GDM1 (cell line): ENCODE measurements at regions not wholly inside any gene's neighbourhood (a gene's known extent, or its start where the extent isn't known, plus 50 kb on each side); places are given as distances from the start of the nearest gene placed in this dataset.

Experiments
- DNase-seq: peaks from one replicate; lab custom pipeline; 2025; lab: John Stamatoyannopoulos, UW

DNA sequence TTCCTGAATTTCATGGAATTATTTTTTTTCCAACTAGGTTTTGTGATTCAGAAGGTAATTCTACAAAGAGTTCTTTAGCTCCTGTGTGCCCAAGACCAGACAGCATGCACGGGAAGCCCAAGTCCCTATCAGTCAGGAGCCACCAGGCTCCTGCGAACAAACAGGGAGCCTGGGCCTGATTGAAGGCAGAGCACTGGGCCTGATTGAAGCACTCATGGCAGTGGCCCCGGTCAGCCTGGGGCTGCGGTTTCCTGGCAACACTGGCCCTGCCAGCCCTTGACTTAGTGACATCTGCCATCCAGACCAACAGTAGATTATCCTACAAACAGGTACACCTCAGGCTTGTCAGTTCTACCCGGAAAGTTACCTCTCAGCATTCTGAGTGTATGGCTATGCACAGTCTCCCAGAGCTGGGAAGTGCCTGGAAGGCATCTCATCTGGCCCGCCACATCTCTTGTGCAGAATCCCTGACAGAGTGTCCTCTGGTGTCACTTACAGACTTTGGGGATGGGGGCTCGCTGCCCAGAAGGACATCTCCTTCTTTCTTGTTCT lies 133.8 kb downstream of the VEGFA start:
- no peak for DNase-seq

DNA sequence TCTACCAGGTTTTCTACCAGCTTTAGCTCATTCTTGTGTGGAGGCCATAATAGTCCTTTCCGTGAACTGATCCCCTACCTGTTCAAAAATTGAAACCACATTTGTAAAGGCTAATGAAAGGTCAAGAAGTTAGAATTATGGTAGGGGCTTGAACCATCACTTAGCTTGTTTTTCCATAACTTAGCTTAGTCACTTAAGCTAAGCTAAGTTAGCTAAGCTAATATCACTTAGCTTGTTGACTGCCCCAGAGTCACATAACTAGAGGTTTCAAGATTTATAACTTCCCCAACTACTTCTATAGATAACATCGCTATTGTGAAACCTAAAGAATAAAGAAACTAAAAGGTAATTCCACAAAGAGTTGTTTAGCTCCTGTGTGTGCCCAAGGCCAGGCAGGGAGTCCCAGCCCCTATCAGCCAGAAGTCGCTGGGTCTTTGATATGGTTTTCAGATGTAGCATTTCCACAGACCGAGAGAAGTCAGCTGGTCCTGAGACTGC lies 131.8 kb downstream of the VEGFA start:
- no peak for DNase-seq

DNA sequence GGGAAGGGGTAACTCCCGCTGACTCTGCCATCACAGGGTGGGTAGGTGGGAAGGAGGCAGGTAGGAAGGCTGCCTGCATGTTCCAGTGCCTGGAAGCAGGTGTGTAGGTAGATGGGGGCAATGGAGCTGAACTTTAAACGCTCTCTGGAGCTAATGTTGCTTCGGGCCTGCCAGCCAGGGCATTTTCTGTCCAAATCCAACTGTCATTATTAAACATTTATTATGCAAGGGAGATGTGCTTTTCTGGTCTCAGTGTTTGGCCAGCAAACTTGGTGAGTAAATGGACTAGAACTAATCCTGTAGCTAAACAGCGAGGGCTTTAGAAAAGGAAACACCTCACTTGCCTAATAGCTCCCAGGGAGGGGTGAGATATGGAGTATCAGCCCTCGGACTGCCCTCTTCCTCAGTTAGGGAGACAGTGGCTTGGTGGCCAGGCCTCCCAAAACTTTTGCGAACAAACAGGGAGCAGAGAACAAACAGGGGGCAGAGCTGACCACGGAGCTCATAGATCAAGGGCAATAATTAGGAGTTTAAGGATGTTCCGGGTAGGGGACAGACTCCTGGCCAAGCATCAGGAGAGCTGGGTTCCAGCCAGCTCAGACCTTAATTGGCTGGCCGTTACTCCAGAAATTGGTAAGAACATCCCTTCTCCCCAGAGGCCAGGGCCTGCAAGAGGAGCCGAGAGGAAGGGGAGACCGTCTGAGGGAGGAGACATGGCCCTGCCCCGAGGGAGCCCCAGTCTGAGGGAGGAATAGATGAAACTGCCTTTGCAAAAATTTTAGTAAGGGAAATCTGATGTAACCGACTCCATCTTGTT lies 131.1 kb downstream of the VEGFA start:
- no peak for DNase-seq

DNA sequence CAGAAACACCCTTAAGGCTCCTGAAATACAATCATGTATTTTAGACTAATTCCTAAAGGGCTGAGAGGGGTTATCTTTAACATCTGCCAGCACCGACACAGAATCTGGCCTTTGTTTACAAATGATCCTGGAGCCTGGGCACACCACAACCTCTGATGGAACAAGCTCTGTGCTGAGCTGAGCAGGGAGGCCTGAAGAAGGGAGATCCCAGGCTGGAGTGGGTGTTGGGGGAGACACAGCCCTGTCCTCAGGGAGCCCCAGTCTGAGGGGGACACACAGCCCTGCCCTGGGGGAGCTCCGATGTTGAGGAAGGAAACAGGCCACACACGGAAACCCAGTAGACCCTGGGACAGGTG lies 130.5 kb downstream of the VEGFA start:
- DNase-seq: no peak

DNA sequence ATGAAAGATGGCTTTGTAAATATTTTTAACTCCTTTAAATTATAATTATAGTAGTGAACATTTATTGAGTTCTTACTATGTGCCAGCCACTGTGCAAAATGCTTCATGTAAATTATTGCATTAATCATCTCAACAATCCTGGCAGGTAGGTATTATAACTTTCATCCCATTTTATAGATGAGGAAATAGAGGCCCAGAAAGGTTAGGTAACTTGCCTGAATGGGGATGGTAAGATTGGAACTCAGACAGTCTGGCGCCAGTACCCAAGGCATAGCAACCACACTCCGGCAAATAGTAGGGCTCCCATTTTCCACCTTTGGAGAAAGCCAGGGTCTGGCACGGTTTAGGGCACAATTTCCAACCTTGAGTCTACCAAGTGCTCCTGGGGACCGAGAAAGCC lies 129.8 kb downstream of the VEGFA start:
- DNase-seq: no peak

DNA sequence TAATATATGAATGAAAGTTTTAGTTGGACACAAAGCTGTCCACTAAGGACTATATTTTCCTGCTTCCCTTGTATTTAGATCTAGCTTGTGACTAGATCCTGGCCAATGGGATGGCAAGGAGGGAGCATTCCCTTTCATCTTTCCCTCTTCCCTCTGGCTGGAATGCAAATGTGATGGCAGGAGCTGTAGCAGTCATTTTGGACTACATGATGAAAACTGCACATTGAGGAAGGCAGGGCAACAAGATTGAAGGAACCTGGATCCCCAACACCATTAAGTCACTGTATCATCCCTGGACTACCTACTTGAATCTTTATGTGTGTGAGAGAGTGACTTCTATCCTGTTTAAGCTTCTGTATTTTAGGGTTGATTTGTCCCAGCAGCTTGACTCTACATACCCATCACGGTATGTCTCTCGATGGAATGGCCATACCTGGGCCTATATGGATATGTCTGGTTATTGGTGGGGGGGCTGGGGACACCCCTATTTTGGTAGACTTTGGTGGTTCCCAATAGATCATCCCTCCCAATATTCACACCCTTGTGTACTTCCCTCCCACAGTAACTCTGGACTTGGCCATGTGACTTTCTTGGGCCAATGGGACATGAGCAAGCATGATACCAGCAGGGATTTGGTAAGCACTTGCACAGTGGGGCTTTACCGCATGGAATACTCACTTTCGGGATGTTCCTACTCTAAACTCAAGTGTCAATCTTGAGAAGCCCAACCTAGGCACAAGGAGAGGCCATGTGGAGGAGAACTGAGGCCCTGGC lies 128.5 kb downstream of the VEGFA start:
- no peak for DNase-seq

DNA sequence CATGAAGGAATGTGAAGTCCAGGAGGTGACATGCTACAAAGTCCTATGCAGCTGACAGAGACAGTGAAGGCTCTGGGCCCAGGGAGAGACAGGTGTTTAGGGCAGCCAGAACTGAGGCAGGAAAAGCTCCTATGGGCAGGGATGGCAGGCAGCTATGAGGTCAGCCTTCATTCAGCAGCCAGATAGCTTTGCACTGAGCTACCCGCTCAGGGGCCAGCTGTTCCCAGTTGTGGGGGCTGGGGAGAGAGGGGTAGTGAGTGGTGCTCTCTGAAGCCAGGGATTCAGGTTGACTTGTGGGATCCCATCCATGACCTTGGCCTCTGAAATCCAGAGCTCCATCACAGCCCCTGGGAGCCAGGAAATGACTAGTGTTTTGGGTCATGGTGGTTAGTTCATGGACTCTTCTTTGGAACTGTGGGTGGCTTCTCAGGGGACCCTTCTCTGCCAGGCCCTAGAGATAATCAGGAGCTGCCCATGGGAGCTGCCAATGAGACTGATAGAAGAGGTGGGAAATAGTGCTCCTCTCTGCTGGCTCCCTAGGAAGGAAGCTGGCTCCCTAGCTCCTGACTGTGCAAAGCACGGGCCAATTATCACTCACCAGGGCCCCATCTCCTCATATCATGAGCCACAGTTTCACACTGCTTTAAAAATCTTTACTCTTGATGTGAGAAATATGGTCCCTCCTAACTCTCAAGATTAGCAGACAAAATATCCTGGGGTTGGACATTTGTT lies 127.7 kb downstream of the VEGFA start:
- no peak for DNase-seq

DNA sequence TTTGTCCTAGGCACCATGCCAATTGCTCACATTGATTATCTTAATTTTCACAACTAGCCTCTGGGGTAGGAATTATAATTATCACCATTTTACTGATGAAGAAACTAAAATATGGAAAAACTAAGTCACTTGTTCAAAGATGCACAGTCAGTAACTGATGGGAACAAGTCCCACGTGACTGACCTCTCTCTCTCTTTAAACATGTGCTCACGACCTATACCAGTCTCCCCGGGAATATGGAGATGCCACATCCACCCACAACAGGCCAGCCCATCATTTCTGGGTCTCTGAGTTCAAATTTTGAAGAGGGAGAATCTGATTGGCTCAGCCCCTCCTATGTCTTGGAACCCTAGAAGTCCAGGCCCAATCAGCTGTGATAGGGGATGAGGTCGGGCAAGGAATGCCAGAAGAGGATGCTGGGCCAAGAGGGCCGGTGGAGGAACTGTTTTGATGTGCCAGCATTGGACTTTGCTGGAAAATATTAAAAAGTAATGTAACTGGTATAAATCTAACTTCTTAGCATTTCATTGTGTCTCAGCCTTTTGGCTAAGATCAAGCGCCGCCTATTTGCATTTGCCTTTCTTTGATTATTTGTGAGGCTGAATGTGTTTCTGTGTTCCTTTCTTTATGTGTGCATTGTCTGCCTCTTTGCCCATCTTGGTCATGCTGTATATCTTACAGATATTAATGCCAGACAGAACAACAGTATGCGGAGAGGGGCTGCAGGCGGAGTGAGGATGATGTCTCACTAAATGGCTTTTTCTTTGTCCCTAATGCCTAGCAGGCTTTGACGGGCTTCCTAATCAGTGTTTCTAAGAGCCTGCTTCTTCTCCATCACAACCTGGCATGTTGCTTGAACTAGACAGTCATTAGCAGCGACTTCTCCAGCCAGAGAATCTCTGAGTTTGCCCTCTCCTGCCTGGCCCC lies 126.6 kb downstream of the VEGFA start:
- no peak for DNase-seq

DNA sequence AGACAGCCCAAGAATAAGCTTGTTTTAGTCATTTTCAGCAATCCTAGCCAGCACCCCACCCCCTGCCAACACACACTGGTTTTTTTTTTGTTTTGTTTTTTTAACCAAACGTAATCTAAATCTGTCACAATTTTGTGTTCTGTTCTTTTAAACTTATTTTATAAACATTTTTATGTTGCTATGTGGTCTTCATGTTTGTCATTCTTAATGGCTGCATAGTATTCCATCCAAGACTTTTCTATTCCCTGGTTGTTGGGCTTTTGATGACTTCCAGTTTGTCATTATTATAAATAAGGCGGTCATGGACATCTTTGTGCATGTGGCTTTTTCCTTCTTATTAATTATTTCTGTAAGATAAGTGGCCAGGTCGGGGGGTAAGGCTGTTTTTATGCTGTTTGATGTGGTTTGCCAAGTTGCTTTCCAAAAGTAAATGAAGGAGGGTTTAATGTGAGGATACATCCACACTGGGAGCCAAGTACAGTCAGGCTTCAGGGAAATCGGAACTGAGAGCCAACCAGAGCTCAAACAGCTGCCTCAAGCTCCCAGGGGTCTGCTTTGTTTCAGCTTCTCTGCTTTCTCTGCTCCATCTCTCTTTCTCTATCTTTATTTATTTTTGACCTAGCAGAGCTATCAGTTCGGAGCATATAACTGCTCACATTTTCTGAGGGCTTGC lies 125.8 kb downstream of the VEGFA start:
- DNase-seq: no peak

DNA sequence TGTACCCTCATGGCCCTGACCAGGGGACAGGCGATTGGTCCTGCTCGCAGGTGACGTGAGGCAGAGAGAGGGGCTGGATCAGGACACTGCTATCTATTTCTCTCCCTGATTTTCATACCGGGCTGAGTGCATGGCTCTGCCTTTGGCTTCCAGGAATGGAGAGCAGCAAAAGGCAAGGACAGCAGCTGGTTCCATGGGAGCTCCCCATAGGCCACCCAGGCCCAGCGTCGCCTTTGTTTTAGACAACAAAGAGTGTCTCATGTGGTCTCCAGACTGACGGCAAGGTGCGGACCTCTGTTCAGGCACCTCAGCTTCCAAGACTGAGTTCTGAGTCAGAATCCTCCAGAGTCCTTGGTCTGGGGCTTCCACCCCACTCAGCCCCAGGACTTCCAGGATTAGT lies 123.1 kb downstream of the VEGFA start:
- no peak for DNase-seq

DNA sequence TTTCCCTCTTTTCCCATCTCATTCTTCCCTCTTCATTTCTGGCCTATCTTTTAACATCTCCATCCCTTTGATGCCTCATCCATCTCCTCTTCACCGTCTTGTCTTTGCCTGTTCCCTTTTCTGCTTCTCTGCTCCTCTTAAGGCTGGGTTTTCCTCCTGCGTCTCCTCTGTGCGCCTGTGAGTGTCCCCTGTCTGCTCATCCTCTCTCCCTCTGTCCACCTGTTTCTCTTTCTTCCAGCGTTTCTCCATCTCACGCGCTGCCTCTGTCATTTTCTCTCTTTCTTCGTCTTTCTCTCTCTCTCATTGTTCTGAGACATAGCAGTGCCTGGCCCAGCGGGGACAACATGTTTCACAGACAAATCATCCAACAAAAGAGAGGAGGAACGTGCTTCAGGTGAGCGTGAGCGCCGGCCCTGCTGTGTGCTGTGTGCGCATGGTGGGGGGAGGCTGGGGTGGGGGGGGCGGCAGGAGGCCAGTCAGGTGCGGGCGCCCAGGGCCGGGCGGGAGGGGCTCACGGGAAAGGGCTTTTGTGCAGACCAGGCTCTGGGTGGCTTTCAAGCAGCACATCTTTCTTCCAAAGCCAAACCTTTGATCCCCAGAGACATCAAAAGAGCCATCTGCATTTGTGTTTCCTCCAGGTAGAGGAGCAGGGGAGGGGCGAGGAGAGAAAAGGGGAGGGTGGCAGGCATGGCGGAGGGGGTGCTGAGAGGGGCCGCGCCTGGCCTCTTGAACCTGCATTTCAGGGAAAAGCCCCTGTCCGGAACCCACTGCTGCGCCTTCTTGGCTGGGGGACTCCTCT lies 121.3 kb downstream of the VEGFA start:
- no peak for DNase-seq

DNA sequence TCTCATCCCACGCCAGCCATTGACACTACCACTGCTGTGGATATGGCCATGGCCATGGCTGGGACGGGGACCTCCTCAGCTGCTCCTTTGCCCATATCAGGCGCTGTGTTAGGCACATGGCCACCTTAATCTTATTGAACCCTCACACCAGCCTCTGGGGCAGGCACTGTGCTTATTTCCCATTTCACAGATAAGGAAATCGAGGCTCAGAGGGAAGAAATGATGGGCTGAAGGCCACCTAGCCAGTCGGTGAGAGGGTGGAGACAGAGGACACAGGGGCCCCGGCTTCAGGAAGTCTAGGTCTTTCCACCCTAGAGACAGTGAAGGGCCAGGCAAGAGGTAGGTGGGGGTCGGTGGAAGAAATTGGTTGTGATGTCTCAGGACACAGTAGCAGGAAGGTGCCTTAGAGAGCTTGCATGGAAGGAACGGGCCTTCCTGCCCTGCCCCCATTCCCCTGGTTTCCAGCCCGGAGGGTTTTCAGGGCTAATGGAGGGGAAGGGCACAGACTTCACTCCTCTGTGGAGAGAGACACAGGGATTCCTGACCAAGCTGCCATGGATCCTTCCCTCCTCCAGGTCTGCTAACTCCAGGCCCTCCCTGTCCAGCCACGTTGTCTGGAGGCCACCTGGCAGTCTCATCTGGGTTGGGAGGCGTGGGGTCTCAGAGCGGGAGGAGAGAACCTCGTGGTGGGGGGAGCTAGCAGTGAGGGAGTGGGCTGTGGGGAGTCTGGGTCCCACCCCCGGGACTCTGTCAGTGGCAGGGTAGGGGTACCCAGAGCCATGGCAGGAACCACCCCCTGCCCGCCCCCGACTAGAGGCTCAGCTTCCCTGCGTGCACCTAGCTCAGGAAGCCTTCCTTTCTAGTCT lies 120.4 kb downstream of the VEGFA start:
- DNase-seq: no peak

DNA sequence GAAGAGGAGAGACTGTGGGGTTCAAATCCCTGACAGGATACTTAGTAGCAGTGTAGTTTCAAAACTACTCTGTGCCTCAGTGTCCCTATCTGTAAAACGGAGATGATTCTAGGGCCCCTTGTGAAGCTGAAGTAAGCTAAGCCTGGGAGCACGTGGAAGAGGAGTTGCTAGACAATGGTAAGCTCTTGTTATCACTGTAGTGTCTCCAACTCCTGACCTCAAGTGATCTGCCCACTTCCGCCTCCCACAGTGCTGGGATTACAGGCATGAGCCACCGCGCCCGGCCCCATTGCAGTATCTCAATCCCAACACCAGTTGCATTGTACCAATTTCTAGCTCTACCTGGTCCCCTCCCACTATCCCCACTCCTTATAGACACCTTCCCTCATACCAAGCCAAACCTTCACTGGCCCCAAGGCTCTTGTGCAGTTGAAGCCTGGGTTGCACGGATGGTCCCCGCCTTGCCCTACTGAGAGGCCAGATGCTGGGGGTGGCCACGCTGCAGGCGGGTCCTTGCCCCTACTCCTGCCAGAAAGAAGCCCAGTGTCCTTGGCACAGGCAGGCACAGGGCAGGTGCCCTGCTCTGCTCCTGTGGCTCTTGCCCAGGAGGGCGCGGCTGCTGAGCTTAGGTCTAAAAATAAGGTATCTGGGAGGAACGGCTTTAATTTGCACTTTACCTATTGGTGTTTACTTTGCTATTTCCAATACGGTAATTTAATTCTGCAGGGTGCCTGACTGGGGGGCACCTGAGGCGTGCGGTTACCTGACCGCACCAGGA lies 118.1 kb downstream of the VEGFA start:
- no peak for DNase-seq

DNA sequence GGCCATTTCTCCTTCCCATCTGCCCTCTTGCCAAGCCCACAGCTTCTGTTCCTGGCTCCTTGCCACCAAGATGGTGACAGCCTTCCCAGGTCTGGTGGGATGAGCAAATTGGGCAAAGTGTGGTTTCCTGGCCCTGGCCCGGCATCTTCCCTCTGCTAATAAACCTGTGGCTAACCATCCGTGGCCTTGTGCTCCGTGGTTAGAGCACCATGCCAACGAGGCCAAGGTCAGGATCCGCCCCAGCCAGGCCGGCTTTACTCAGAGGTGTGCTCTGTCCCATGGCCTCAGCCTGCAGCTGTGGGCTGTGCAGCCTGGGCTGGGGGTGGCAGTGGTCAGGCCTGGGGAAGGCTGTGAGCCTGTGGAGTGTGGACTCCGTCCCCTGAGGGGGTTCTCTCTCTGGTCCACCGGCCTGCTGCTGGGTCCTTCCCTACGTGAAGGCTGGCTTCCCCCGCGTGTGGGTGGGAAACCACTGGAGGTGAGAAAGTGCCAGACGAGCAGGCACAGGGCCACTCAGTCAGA lies 117.4 kb downstream of the VEGFA start:
- no peak for DNase-seq

DNA sequence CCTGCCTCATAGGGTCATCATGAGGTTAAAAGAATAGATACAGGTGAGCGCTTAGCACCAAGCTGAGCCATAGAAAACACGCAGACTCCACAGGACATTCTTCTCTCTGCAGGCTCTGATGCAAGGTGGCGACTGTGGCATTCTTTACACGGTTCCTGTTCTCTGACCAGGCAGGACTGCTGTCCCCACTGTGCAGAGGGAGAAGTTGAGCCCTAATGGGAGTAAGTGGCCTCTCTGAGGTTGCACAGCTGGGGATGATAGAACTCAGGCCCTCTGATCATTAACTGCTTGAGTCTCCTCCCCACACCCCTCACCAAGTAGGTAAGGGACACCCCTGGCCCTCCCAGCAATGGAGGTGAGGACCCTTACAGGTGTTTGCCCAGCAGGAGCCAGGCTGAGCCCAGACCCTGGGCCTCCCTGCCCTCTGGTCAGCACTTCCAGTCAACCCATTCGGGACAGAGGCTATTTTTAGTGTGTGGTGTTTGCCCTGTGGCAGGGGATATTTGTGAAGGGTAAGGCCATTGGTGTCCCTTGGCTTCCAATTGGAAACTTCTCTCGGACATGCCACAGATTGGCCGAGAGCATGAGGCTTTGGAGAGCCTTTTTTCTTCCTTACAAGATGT lies 116.8 kb downstream of the VEGFA start:
- DNase-seq: no peak

DNA sequence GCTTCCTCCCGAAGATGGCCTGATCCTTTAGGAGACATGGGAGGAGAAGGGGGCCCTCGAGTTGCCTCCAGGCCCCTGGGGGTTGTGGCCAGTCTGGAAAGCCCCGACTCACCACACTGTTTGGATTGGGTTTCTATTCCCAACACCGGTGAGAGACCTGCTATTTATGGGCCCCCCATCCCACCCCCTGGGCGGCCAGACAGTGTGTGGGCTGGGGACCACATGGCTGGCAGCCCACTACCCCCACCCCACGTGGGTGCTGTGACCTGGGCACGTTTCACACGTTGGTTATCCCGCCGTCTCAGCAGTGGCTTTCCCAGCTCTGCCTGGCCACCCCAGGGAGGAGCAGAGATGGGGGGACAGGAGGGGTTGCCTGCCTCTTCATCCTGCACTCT lies 116.1 kb downstream of the VEGFA start:
- no peak for DNase-seq

DNA sequence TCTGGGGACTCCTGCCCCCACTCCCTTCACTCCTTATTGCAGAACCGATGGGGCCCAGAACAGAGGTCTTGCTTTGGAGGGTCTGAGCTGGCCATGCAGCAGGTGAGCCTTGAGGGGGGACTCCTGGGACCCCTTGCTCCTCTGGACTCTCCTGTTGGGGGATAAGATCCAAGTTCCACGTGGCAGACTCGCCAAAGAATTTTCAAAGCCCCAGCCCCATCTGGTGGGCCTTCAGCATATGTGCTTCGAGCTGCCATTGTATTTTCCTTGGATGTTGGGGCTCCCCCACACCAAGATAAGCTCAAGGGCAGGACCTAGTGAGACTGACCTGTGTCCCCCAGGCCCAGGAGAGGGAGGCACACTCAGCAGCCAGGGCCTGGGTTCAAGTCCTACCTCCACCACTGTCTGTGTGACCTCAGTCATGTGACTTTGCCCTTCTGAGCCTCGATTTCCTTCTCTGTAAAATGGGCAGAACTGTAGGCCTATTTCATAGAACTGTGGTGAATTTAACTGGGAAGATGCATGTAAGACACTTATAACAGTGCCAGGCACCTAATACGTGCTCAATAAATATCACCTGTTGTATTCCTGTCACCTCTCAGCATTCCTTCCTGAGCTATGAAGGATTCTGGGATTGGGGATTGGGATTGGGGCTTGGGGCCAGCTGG lies 115.5 kb downstream of the VEGFA start:
- DNase-seq: no peak
